ENCODE measurements at regions not wholly inside any gene's neighbourhood (a gene's known extent, or its start where the extent isn't known, plus 50 kb on each side); places are given as distances from the start of the nearest gene placed in this dataset.
A peak's percentile ranks its signal among the peaks of the same experiment; 100 is the strongest.
"Not testable (repeated sequence)": the region's sequence is repeated elsewhere in the genome, so short reads cannot be mapped to it uniquely, and the experiment has no call there.

- intact Hi-C loops (cut with DNase I) = no loop called here
Measured at GRCh38 chr2:106285237-106285829, 91.2 kb upstream of the UXS1 start.

GRCh38 chr2:106284691-106285202 is 90.6 kb upstream of the UXS1 start:
- Histone ChIP-seq H3K36me3 (no peaks in the 10 kb centered on the region), H3K4me1 (peaks cover 4% of the 10 kb centered on the region), H3K27ac (no peak overlapping the region), H3K4me3 (no peak overlapping the region), H3K27me3 (no peaks in the 10 kb centered on the region), H3K9me3 (no peaks in the 10 kb centered on the region)
- DNase-seq (no peak), ATAC-seq (no peak)
- TF ChIP-seq, protein P1, sequence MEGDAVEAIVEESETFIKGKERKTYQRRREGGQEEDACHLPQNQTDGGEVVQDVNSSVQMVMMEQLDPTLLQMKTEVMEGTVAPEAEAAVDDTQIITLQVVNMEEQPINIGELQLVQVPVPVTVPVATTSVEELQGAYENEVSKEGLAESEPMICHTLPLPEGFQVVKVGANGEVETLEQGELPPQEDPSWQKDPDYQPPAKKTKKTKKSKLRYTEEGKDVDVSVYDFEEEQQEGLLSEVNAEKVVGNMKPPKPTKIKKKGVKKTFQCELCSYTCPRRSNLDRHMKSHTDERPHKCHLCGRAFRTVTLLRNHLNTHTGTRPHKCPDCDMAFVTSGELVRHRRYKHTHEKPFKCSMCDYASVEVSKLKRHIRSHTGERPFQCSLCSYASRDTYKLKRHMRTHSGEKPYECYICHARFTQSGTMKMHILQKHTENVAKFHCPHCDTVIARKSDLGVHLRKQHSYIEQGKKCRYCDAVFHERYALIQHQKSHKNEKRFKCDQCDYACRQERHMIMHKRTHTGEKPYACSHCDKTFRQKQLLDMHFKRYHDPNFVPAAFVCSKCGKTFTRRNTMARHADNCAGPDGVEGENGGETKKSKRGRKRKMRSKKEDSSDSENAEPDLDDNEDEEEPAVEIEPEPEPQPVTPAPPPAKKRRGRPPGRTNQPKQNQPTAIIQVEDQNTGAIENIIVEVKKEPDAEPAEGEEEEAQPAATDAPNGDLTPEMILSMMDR (IDR thresholded peaks at IDR 0.05) = no peak
- intact Hi-C loops (cut with DNase I) = no loop called here

More at GRCh38 chr2:106285237-106285829, 91.2 kb upstream of the UXS1 start:
- no peak for ATAC-seq
- Histone ChIP-seq H3K27ac (no peak overlapping the region), H3K9me3 (no peaks in the 10 kb centered on the region), H3K4me3 (no peak overlapping the region), H3K4me1 (peaks cover 4% of the 10 kb centered on the region), H3K27me3 (no peaks in the 10 kb centered on the region), H3K36me3 (no peaks in the 10 kb centered on the region)
- TF ChIP-seq, protein P1 (IDR thresholded peaks at IDR 0.05) = no peak
- DNase-seq = no peak

GRCh38 chr2:106284255-106284654 is 90.2 kb upstream of the UXS1 start:
- TF ChIP-seq, protein P1 (IDR thresholded peaks at IDR 0.05) = no peak
- Histone ChIP-seq H3K9me3 (no peaks in the 10 kb centered on the region), H3K4me3 (no peak overlapping the region), H3K36me3 (no peaks in the 10 kb centered on the region), H3K4me1 (peaks cover 4% of the 10 kb centered on the region), H3K27ac (no peak overlapping the region), H3K27me3 (no peaks in the 10 kb centered on the region)
- DNase-seq (no peak), ATAC-seq (no peak)
- intact Hi-C loops (cut with DNase I) = no loop called here

DNA sequence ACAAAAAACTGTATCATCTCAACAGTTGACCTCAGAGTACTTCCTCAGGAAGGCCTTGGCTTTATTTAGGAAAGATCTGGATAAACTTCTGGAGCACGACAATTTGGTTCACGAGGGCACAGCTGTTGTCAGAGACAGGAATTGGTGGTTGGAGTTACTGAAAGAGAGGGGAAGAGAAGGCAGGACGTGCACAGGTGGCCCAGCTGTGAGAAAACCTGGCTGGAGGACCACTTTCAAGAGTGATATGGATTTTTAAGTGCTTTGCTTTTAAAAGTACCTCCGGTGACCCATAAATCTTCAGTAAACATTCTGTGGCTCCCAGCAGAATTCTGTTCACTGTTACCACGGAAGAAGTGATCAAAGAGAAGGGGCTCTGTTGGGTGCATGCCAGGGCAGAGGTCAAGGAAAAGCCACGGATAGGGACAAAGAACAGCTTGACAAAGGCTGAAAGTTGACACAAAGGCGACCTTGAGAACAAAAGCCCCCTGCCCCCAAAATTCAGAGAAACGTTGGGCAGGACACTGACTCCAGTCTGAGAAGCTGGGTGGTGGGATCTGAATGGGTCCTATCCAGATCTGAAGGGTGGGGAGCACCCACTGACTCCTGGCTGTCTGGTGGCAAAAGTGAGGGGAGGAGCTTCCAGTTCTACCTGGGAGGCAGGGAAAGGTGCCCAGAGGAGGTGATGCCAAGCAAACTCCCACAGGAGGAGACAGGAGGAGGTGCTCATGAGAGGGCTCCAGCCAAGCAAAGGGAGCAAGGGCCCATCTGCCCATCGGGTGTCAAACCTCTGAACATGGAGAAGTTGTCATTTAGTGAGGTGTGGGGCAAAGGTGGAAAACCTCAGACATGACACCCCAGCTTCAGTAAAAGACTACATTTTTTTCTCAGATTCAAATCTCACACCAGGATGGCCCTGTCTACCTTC is 89.4 kb upstream of the UXS1 start:
- H3K4me1 ChIP-seq; H3K27ac ChIP-seq; intact Hi-C loops (cut with DNase I): not testable (repeated sequence)

DNA sequence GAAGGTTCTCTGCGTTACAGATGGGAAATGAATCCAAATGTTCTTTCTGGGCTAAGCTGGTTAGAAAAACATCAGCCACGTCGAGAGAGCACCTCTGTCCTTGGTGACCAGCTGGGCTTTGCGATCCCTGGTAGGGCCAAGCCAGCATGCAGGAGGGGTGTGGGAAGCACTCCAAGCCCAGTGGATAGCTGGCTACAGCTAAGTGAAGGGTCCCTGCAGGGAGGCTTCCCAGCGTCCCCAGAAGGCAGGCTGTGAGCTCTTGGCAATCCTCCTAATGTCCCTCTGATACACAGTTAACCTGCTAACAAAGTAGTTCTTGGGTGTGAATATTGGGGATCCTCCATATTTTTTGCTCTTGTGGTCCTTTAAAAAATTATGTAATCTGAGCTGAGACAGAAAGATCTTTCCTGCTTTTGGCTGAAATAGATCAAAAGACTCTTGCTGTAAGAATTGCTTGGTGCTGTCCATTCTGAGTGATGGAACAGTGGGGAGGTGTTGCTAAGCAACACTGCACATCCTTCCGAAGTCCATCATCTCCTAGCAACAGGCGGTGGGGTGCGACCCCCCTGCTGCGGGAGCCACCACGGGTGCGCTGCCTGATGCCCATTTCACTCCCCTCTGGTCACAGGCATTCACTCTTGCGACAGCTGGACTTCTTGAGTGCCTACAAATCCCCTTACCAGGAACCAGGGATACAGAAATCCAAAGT is 88.5 kb upstream of the UXS1 start:
- no peak overlapping the region for H3K4me3 ChIP-seq
- H3K4me1 ChIP-seq = peaks cover 4% of the 10 kb centered on the region
- H3K9me3 ChIP-seq = no peaks in the 10 kb centered on the region
- TF ChIP-seq, protein P1 (IDR thresholded peaks at IDR 0.05) = no peak
- no peak overlapping the region for H3K27ac ChIP-seq
- ATAC-seq = no peak
- no peaks in the 10 kb centered on the region for H3K27me3 ChIP-seq
- intact Hi-C loops (cut with DNase I) = no loop called here
- no peak for DNase-seq
- H3K36me3 ChIP-seq = no peaks in the 10 kb centered on the region

More for the DNA sequence above, 89.4 kb upstream of the UXS1 start:
- not testable (repeated sequence) for H3K9me3 ChIP-seq, H3K4me3 ChIP-seq, DNase-seq, ATAC-seq, H3K36me3 ChIP-seq, H3K27me3 ChIP-seq

- H3K4me3 ChIP-seq; intact Hi-C loops (cut with DNase I); H3K27ac ChIP-seq; H3K36me3 ChIP-seq; H3K4me1 ChIP-seq; H3K9me3 ChIP-seq; H3K27me3 ChIP-seq; DNase-seq: not testable (repeated sequence)
- peak; percentile 67 for ATAC-seq
Measured at GRCh38 chr2:106281907-106282430, 87.9 kb upstream of the UXS1 start.
